Dermis microvascular lymphatic vessel endothelial cell (primary cell): ENCODE measurements at regions not wholly inside any gene's neighbourhood (a gene's known extent, or its start where the extent isn't known, plus 50 kb on each side); places are given as distances from the start of the nearest gene placed in this dataset.
"Not testable (repeated sequence)": the region's sequence is repeated elsewhere in the genome, so short reads cannot be mapped to it uniquely, and the experiment has no call there.

Experiments used
- DNase-seq, 2 donors: peaks; one replicate each; pipeline versions ENCODE4 v3.0.0 to v3.0.0-alpha.2; 2010; ENCODE audit warnings: low read depth in 2 of 2

GRCh38 chr4:11054937-11055336 is 370.4 kb upstream of the CLNK start:
- not testable (repeated sequence) for DNase-seq

- DNase-seq = no peak
Observed at GRCh38 chr4:11053601-11054220, 369.1 kb upstream of the CLNK start.

- no peak for DNase-seq
Observed at GRCh38 chr4:11051181-11051580, 366.6 kb upstream of the CLNK start.

- DNase-seq = no peak
Observed at GRCh38 chr4:11050766-11051165, 366.2 kb upstream of the CLNK start.

- no peak for DNase-seq
Observed at GRCh38 chr4:11049001-11049400, 364.4 kb upstream of the CLNK start.

- DNase-seq = no peak
Observed at GRCh38 chr4:11042760-11043159, 358.2 kb upstream of the CLNK start.

- DNase-seq = no peak
Observed at GRCh38 chr4:11039634-11040131, 355.1 kb upstream of the CLNK start.

GRCh38 chr4:11038926-11039325 is 354.4 kb upstream of the CLNK start:
- DNase-seq = no peak

GRCh38 chr4:11037637-11038036 is 353.1 kb upstream of the CLNK start:
- DNase-seq = no peak

- no peak for DNase-seq
Observed at GRCh38 chr4:11028334-11028733, 343.8 kb upstream of the CLNK start.

- DNase-seq = no peak
Observed at GRCh38 chr4:11021333-11021732, 336.8 kb upstream of the CLNK start.

- DNase-seq = no peak
Observed at GRCh38 chr4:11019451-11020240, 335.1 kb upstream of the CLNK start.

- DNase-seq = no peak
Observed at GRCh38 chr4:11014199-11014598, 329.6 kb upstream of the CLNK start.

GRCh38 chr4:11013094-11013664 is 328.6 kb upstream of the CLNK start:
- DNase-seq = no peak

GRCh38 chr4:11011249-11011648 is 326.7 kb upstream of the CLNK start:
- no peak for DNase-seq

- DNase-seq = no peak
Observed at GRCh38 chr4:11010624-11011023, 326.1 kb upstream of the CLNK start.

- no peak for DNase-seq
Observed at GRCh38 chr4:11009281-11009680, 324.7 kb upstream of the CLNK start.

- no peak for DNase-seq
Observed at GRCh38 chr4:11005300-11005699, 320.7 kb upstream of the CLNK start.

- no peak for DNase-seq
Observed at GRCh38 chr4:11004818-11005217, 320.2 kb upstream of the CLNK start.

GRCh38 chr4:11002961-11003360 is 318.4 kb upstream of the CLNK start:
- no peak for DNase-seq

- no peak for DNase-seq
Observed at GRCh38 chr4:10998846-10999245, 314.3 kb upstream of the CLNK start.

- DNase-seq = no peak
Observed at GRCh38 chr4:10984815-10985214, 300.2 kb upstream of the CLNK start.
